Natural killer cell (primary cell): ENCODE measurements at regions not wholly inside any gene's neighbourhood (a gene's known extent, or its start where the extent isn't known, plus 50 kb on each side); places are given as distances from the start of the nearest gene placed in this dataset.
A peak's percentile ranks its signal among the peaks of the same experiment; 100 is the strongest.

Experiments used
- ATAC-seq, 3 donors: fragments of 150-1000 bp in 2 of 3; fragments of 200-7000 bp in 1 of 3; cut with Tn5 transposase; 1 replicate in 1 of 3; 2 replicates in 2 of 3; pipeline ENCODE4 v1.10.0; 2021; ENCODE audit warnings: mild to moderate bottlenecking in 2 of 3, moderate library complexity in 2 of 3
- DNase-seq, 2 donors: peaks; one replicate each; pipeline versions ENCODE4 v3.0.0 to v3.0.0-alpha.2; 2013 to 2021; ENCODE audit warnings: mixed read lengths in 1 of 2
- H3K27ac ChIP-seq: one replicate; pipeline ENCODE4 v1.5.1; 2013; ENCODE audit warnings: mild to moderate bottlenecking, low read length
- H3K27me3 ChIP-seq: one replicate; pipeline ENCODE4 v1.6.1; 2013; ENCODE audit warnings: low read length; ENCODE audit not compliant: control insufficient read depth, insufficient read depth
- H3K36me3 ChIP-seq: one replicate; pipeline ENCODE4 v1.6.1; 2013; ENCODE audit warnings: low read length; ENCODE audit not compliant: control insufficient read depth, insufficient read depth
- H3K4me1 ChIP-seq: one replicate; pipeline ENCODE4 v1.6.1; 2013; ENCODE audit warnings: low read length; ENCODE audit not compliant: control insufficient read depth, insufficient read depth
- H3K4me3 ChIP-seq: one replicate; pipeline ENCODE4 v1.5.1; 2013; ENCODE audit warnings: low read length
- H3K9me3 ChIP-seq: one replicate; pipeline ENCODE4 v1.6.1; 2013; ENCODE audit warnings: low read length; ENCODE audit not compliant: control insufficient read depth, insufficient read depth
- H3K27ac Mint-ChIP-seq, 2 donors: one replicate each; pipeline ENCODE4 v1.8.0; 2022; ENCODE audit warnings: mild to moderate bottlenecking in 2 of 2, mixed read lengths in 2 of 2, moderate library complexity in 1 of 2
- H3K27me3 Mint-ChIP-seq, 2 donors: one replicate each; pipeline ENCODE4 v1.8.0; 2022; ENCODE audit warnings: low read depth in 2 of 2, mixed read lengths in 2 of 2
- H3K36me3 Mint-ChIP-seq: one replicate; pipeline ENCODE4 v1.8.0; 2022; ENCODE audit warnings: mixed read lengths
- H3K4me1 Mint-ChIP-seq, 2 donors: one replicate each; pipeline ENCODE4 v1.8.0; 2022; ENCODE audit warnings: mixed read lengths in 2 of 2
- H3K4me3 Mint-ChIP-seq: one replicate; pipeline ENCODE4 v1.8.0; 2022; ENCODE audit warnings: mild to moderate bottlenecking, moderate library complexity, mixed read lengths
- H3K9me3 Mint-ChIP-seq, 2 donors: one replicate each; pipeline ENCODE4 v1.8.0; 2022; ENCODE audit warnings: mixed read lengths in 2 of 2
- CTCF ChIP-seq: fragments of 200-600 bp; IDR thresholded peaks from one replicate; pipeline ENCODE4 v1.8.0; 2022; ENCODE audit warnings: antibody characterized with exemption
- WGBS: methylation state at CpG from one replicate; pipeline ENCODE4 v1.1.7; 2013; ENCODE audit warnings: missing lambda C conversion rate; ENCODE audit not compliant: insufficient coverage; 5-methylcytosine and 5-hydroxymethylcytosine counted together
- intact Hi-C: fragments of 100-400 bp; cut with micrococcal nuclease; formaldehyde crosslinking; loops from one replicate; pipeline ENCODE4 v1.14.2; 2022

GRCh38 chr17:77316191-77316641 is 175.4 kb downstream of the SEC14L1 start:
- H3K27ac ChIP-seq: no peak overlapping the region
- Mint-ChIP-seq H3K27ac (peak overlapping the region in 1 of 2 donors; percentile 45), H3K36me3 (no peaks in the 10 kb centered on the region), H3K4me1 (peaks cover 12 to 27% of the 10 kb centered on the region in 2 donors), H3K9me3 (no peaks in the 10 kb centered on the region), H3K27me3 (no peaks in the 10 kb centered on the region), H3K4me3 (no peak overlapping the region)
- H3K4me1 ChIP-seq: peaks cover 45% of the 10 kb centered on the region
- no peak for ATAC-seq
- no peaks in the 10 kb centered on the region for H3K27me3 ChIP-seq
- intact Hi-C loops: no loop called here
- no peak for DNase-seq
- no peak overlapping the region for H3K4me3 ChIP-seq
- no peak for TF ChIP-seq CTCF
- 94% methylated on average over 14 of the region's 14 CpGs for WGBS
- H3K9me3 ChIP-seq: no peaks in the 10 kb centered on the region
- no peaks in the 10 kb centered on the region for H3K36me3 ChIP-seq

DNA sequence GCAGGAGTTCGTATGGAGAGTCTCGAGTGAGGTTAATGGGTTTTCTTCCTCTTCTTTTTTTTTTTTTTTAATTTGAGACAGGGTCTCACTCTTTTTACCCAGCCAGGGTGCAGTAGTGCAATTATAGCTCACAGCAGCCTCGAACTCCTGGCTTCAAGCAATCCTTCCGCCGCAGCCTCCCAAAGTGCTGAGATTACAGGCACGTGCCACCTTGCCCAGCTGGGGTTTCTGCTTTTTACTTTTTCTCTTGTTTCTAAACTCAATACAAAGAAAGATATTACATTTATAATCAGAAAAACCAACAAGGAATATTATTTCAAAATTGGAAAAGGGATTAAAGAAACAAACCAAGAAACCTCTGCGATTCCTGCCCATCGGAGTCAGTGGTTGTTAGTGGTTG is 175.9 kb downstream of the SEC14L1 start:
- 83% methylated on average over 8 of the region's 8 CpGs for WGBS
- Histone ChIP-seq H3K27me3 (no peaks in the 10 kb centered on the region), H3K9me3 (no peaks in the 10 kb centered on the region), H3K4me1 (peaks cover 41% of the 10 kb centered on the region), H3K27ac (no peak overlapping the region), H3K4me3 (no peak overlapping the region), H3K36me3 (no peaks in the 10 kb centered on the region)
- no peak for TF ChIP-seq CTCF
- H3K4me3 Mint-ChIP-seq: no peak overlapping the region
- no peaks in the 10 kb centered on the region for H3K36me3 Mint-ChIP-seq
- H3K4me1 Mint-ChIP-seq: peaks cover 11 to 25% of the 10 kb centered on the region in 2 donors
- ATAC-seq: no peak
- H3K9me3 Mint-ChIP-seq: no peaks in the 10 kb centered on the region
- intact Hi-C loops: no loop called here
- peak overlapping the region in 1 of 2 donors; percentile 45 for H3K27ac Mint-ChIP-seq
- H3K27me3 Mint-ChIP-seq: no peaks in the 10 kb centered on the region
- no peak for DNase-seq

- TF ChIP-seq CTCF: no peak
- Histone ChIP-seq H3K4me1 (peaks cover 41% of the 10 kb centered on the region), H3K4me3 (no peak overlapping the region), H3K27ac (no peak overlapping the region), H3K36me3 (no peaks in the 10 kb centered on the region), H3K27me3 (no peaks in the 10 kb centered on the region), H3K9me3 (no peaks in the 10 kb centered on the region)
- Mint-ChIP-seq H3K27me3 (no peaks in the 10 kb centered on the region), H3K36me3 (no peaks in the 10 kb centered on the region), H3K4me1 (peaks cover 6 to 19% of the 10 kb centered on the region in 2 donors), H3K27ac (no peak overlapping the region), H3K4me3 (no peak overlapping the region), H3K9me3 (no peaks in the 10 kb centered on the region)
- DNase-seq (no peak), ATAC-seq (no peak)
- intact Hi-C loops: no loop called here
- 79% methylated on average over 15 of the region's 16 CpGs for WGBS
Observed at GRCh38 chr17:77317091-77317750, 176.5 kb downstream of the SEC14L1 start.

GRCh38 chr17:77318021-77318420 is 177.3 kb downstream of the SEC14L1 start:
- H3K9me3 ChIP-seq: no peaks in the 10 kb centered on the region
- no peak for TF ChIP-seq CTCF
- Mint-ChIP-seq H3K27me3 (no peaks in the 10 kb centered on the region), H3K36me3 (no peaks in the 10 kb centered on the region), H3K4me1 (peaks cover 4 to 19% of the 10 kb centered on the region in 2 donors), H3K4me3 (no peak overlapping the region), H3K9me3 (no peaks in the 10 kb centered on the region), H3K27ac (no peak overlapping the region)
- DNase-seq: no peak
- ATAC-seq: no peak
- H3K27ac ChIP-seq: no peak overlapping the region
- no peak overlapping the region for H3K4me3 ChIP-seq
- H3K27me3 ChIP-seq: no peaks in the 10 kb centered on the region
- WGBS: 95% methylated on average over 6 of the region's 7 CpGs
- intact Hi-C loops: no loop called here
- peaks cover 49% of the 10 kb centered on the region for H3K4me1 ChIP-seq
- H3K36me3 ChIP-seq: no peaks in the 10 kb centered on the region
